ENCODE measurements at regions not wholly inside any gene's neighbourhood (a gene's known extent, or its start where the extent isn't known, plus 50 kb on each side); places are given as distances from the start of the nearest gene placed in this dataset.

- H3K9me3 ChIP-seq = no peaks in the 10 kb centered on the region
- TF ChIP-seq, protein P1, sequence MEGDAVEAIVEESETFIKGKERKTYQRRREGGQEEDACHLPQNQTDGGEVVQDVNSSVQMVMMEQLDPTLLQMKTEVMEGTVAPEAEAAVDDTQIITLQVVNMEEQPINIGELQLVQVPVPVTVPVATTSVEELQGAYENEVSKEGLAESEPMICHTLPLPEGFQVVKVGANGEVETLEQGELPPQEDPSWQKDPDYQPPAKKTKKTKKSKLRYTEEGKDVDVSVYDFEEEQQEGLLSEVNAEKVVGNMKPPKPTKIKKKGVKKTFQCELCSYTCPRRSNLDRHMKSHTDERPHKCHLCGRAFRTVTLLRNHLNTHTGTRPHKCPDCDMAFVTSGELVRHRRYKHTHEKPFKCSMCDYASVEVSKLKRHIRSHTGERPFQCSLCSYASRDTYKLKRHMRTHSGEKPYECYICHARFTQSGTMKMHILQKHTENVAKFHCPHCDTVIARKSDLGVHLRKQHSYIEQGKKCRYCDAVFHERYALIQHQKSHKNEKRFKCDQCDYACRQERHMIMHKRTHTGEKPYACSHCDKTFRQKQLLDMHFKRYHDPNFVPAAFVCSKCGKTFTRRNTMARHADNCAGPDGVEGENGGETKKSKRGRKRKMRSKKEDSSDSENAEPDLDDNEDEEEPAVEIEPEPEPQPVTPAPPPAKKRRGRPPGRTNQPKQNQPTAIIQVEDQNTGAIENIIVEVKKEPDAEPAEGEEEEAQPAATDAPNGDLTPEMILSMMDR (IDR thresholded peaks at IDR 0.05) = no peak
- no peak for DNase-seq
- H3K27me3 ChIP-seq (ENCODE audit: insufficient read depth in 3 of 3, low read length in 2 of 3) = no peaks in the 10 kb centered on the region
- ATAC-seq = no peak
- intact Hi-C loops (cut with DNase I) = no loop called here
- H3K27ac ChIP-seq = no peak overlapping the region
- H3K4me3 ChIP-seq = no peak overlapping the region
- no peaks in the 10 kb centered on the region for H3K36me3 ChIP-seq (ENCODE audit: insufficient read depth in 1 of 2, low read depth in 1 of 2)
- H3K4me1 ChIP-seq = no peaks in the 10 kb centered on the region
- WGBS, 3 donors = 29 to 41% (median 34%) methylated on average over 3 of the region's 3 CpGs
Measured at GRCh38 chr4:164617911-164618310, 136.0 kb upstream of the SMIM31 start.

DNA sequence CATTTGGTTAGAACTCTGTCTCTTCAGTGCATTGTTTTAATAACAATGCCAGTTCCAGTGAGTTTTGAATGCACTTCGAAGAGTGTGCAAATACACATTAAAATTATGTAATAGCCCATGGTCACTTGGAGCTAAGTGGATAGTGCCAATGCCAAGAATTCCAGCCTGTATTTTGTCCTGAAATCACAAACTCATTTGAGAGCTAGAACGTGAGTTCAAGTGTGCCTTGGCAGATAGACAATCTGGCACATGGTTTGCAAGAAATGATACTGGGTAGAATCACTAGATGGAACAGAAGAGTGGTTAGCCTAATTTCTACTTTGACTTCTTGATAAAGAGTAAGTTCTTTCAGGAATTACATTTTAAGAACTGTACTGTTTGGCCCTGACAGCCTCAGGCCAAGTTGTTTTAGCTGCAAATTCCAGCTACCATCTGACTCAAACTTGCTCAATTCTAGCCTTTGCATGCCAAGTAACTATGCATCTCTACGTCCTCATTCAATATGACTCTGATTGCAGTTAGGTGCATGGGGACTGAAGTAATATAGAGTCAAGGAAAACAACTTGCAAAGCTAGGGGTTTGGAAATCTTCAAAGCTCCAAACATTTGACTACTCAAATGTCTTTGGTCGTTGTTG, 131.9 kb upstream of the SMIM31 start:
- Histone ChIP-seq H3K4me1 (no peaks in the 10 kb centered on the region), H3K9me3 (no peaks in the 10 kb centered on the region), H3K27me3 (ENCODE audit: insufficient read depth in 3 of 3, low read length in 2 of 3) (no peaks in the 10 kb centered on the region), H3K27ac (no peak overlapping the region), H3K4me3 (no peak overlapping the region), H3K36me3 (ENCODE audit: insufficient read depth in 1 of 2, low read depth in 1 of 2) (no peaks in the 10 kb centered on the region)
- no peak for ATAC-seq
- WGBS, 3 donors = 30 to 45% (median 31%) methylated on average over 4 of the region's 4 CpGs
- no peak for DNase-seq
- TF ChIP-seq, protein P1 (IDR thresholded peaks at IDR 0.05) = no peak
- intact Hi-C loops (cut with DNase I) = no loop called here

- peak in 1 of 2 donors; percentile 13 for DNase-seq
- WGBS, 3 donors = 68 to 94% (median 75%) methylated on average over 1 of the region's 1 CpG
Measured at GRCh38 chr4:164623099-164623498, 130.8 kb upstream of the SMIM31 start.

GRCh38 chr4:164639001-164639400, 114.9 kb upstream of the SMIM31 start:
- Histone ChIP-seq H3K4me1 (no peaks in the 10 kb centered on the region), H3K36me3 (ENCODE audit: insufficient read depth in 1 of 2, low read depth in 1 of 2) (no peaks in the 10 kb centered on the region), H3K9me3 (no peaks in the 10 kb centered on the region), H3K27me3 (ENCODE audit: insufficient read depth in 3 of 3, low read length in 2 of 3) (no peaks in the 10 kb centered on the region), H3K27ac (no peak overlapping the region), H3K4me3 (no peak overlapping the region)
- intact Hi-C loops (cut with DNase I) = no loop called here
- ATAC-seq = no peak
- DNase-seq = no peak
- TF ChIP-seq, protein P1 (IDR thresholded peaks at IDR 0.05) = no peak

More at GRCh38 chr4:164623099-164623498, 130.8 kb upstream of the SMIM31 start:
- Histone ChIP-seq H3K4me3 (no peak overlapping the region), H3K4me1 (no peaks in the 10 kb centered on the region), H3K27ac (no peak overlapping the region), H3K9me3 (no peaks in the 10 kb centered on the region), H3K27me3 (ENCODE audit: insufficient read depth in 3 of 3, low read length in 2 of 3) (no peaks in the 10 kb centered on the region), H3K36me3 (ENCODE audit: insufficient read depth in 1 of 2, low read depth in 1 of 2) (no peaks in the 10 kb centered on the region)
- no peak for ATAC-seq
- intact Hi-C loops (cut with DNase I) = no loop called here
- TF ChIP-seq, protein P1 (IDR thresholded peaks at IDR 0.05) = no peak

All from psoas muscle (tissue), 7 donors.